NOMO-1 treated with DMSO at 0.1 percent for 48 hours (cell line): ENCODE measurements at regions not wholly inside any gene's neighbourhood (a gene's known extent, or its start where the extent isn't known, plus 50 kb on each side); places are given as distances from the start of the nearest gene placed in this dataset.

ENCODE experiments used
- DNase-seq: peaks from one replicate; lab custom pipeline; 2025; ENCODE audit not compliant: unreplicated experiment; lab: John Stamatoyannopoulos, UW

- DNase-seq = no peak
Measured at GRCh38 chr13:90531744-90532143, 815.7 kb upstream of the MIR17HG start.

DNA sequence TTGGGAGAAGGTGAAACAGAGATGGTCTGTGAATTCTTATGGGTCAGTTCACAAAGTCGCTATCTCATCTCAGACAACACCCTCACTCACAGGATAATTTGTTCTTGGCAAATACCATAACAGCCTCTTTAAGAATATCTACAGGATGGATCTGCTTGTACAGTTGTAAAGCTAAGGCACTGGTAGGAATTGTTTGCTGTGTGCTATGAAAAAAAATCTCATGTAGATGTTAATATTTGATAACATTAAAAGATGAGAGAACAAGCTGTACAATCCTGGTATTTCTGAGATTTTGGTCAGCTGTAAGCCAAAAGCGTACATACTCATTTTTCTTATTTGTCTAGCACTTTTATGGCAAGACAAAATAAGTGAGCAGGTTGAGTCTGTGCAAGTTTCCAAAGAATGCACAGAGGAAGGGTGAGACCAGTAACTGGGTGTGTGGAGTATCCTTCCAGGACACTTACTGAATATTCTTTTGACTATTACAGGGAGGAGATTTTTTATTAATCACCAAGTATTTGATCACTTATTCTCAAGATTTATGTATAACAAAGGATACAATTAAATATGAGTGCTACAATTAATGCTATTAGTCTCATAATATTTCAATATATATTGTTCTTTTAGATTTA is 814.5 kb upstream of the MIR17HG start:
- DNase-seq = no peak

DNA sequence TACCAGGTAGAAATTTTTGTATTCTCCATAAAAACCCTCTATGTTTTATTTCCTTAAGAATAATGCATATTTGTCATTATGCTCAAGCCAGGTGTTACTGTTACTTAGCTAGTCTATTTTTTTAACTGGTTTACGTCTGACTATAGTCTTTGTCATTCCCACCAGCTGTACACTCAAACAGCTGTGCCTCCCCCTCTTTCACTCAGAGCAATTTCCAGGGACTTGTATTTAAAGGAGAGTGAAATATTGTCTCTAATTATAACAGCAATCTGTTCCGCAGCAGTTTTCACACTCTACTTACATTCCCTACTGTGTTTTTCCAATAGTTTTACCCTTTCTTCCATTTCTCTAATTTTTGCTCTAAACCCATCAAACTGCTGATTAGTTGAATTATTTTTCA is 813.6 kb upstream of the MIR17HG start:
- no peak for DNase-seq

DNA sequence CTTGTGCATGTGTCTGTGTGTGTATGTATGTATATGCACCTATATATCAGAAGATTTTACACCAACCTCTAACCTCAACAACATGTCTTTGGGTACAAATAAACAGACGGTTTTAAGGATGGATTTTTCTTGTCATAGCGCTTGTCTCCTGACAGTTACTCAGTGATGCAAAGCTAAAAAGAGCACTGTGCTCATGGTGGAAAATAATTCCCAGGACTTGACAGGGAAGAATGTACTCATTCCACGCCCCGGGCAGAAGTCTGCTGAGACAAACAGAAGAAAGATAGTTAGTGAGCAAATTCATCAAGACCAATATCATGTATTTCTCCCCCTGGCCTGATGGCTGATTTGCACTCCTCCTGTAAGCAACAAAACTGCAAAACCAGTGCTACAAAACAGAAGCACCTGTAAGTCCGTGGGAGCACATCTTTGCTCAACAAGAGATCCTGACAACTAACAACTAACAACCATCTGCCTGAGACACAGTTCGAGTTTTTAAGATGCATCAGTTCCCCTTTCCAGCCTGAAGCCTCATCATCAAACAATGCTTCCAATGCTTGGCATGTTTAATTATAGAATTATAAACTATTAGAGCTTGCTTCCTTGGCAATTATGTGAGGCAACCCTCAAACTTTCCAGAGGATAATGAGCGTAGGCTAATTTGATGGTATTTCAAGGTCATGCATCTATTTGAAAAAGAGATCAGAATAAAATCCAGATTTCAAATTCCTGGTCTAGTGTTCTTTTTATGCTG is 812.7 kb upstream of the MIR17HG start:
- DNase-seq = no peak

DNA sequence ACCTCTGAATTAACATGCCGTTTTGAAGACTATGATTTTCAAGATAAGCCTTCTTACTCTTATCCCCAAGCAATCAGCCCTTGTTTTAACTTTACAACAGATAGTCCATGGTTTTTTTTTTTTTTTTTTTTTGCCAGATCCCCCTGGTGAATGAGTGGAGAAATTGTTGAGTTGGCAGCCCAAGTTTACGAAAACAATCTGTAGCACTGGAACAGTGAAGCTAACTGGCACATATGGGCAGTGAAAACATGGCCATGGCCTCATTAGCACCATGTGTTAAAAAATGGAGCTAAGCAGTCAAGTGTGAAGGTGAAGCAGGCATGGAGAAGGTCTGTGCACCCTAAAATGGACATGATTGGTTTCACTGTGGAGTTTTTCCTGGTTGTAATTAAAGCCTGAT is 812.1 kb upstream of the MIR17HG start:
- no peak for DNase-seq

DNA sequence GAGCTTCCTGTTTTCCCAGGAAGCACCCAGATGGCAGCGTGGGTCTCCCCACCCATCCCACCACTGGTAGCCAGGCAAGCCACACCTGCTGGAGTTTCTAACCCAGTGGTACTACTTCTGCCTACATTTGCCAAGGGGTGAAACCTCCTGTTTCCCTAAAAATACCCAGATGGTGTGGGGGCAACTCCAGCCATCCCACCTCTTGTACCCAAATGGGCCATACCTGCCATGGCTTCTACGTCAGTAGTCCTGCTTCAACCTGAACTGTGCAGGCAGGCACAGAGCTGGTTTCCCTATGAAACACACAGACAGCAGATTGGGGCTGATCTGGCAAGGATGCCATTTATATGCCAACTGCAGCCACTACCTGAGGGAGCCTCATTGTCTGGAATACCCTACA is 809.4 kb upstream of the MIR17HG start:
- no peak for DNase-seq

DNA sequence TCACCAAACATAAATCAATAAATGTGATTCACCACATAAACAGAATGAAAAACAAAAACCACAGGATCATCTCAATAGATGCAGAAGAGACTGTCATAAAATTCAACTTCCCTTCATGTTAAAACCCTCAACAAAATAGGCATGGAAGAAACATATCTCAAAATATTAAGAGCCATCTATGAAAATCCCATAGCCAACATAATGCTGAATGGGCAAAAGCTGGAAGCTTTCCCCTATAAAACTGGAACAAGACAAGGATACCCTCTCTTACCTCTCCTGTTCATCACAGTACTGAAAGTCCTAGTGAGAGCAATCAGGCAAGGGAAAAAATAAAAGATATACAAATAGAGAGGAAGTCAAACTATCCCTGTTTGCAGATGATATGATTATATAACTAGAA is 806.1 kb upstream of the MIR17HG start:
- DNase-seq = no peak

- DNase-seq = no peak
Measured at GRCh38 chr13:90542959-90543505, 804.5 kb upstream of the MIR17HG start.

DNA sequence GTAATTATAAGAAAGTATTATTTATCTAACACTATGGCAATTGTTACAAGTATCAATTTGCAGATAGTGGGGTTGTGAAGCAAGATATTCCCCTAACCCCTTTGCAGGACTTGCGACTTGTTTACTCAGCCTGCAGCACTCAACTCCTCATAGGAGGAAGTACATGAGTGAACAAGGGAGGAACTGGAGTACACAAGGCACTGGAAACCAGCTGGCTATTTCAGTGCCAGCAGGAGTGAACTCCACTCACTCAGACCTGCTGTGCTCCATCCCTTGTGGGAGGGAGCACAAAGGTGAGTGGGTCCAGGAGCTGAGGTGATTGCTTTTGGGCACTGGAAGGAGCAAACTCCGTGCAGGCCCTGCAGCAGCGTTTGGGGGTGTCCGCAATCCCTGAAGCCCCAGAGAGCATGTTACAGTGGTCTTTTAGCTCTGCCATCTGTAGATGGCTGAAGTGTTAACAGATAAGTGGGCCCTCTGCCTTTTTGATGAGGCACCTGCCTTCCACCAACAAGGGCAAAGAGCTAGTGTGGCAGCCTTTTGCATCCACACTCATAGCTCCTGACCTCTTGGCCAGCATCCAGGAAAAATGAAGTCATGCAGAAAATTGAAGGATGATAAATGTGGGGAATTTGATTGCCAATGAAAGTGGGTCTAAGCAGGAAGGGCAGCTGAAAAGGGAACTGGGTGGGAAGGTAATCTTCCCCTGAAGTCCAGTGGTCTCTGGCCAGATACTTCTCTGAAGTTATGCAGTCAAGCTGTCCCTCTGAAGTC is 802.2 kb upstream of the MIR17HG start:
- DNase-seq = no peak

- DNase-seq = no peak
Measured at GRCh38 chr13:90547272-90547790, 800.2 kb upstream of the MIR17HG start.

GRCh38 chr13:90551253-90551652 is 796.2 kb upstream of the MIR17HG start:
- no peak for DNase-seq

DNA sequence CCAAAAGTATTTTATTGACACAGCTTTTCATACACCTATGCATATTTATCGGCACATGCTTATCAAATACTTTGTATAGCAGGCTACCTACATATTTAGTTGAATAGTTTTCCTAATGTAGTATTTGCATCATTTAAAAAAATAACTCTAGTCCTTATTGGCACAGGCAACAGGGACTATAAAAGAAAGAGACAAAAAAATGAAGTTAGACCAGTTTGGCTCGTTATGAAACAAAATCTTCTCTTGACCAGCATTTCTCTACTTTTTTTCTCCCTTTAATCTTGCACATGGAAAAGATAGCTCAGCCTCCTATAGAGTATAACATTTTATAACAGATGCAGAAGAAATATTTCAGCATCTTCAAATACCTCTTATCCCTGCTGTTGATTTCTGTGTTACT is 794.8 kb upstream of the MIR17HG start:
- DNase-seq = no peak

DNA sequence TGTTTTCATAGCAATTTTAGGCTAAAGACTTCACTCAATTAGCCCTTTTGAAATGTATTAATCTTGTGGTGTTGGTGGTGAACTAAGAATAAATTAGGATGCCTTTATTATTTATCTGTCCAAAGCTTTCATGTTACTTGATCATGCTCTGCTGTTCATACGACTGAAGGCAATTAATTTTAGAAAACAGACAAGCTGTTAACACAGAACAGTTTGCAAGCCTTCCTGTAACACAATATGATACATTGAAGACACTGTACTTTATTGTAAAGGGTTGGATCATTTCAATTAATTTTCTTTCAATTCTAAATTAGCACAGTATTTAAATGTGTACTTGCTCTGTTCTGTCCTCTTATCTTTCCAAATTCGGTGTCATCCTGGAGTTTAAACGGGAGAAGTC is 794.3 kb upstream of the MIR17HG start:
- DNase-seq = no peak

- no peak for DNase-seq
Measured at GRCh38 chr13:90557626-90558025, 789.9 kb upstream of the MIR17HG start.

- DNase-seq = no peak
Measured at GRCh38 chr13:90562443-90562842, 785.0 kb upstream of the MIR17HG start.

GRCh38 chr13:90564096-90564495 is 783.4 kb upstream of the MIR17HG start:
- DNase-seq = no peak

- DNase-seq = no peak
Measured at GRCh38 chr13:90564566-90564965, 782.9 kb upstream of the MIR17HG start.

DNA sequence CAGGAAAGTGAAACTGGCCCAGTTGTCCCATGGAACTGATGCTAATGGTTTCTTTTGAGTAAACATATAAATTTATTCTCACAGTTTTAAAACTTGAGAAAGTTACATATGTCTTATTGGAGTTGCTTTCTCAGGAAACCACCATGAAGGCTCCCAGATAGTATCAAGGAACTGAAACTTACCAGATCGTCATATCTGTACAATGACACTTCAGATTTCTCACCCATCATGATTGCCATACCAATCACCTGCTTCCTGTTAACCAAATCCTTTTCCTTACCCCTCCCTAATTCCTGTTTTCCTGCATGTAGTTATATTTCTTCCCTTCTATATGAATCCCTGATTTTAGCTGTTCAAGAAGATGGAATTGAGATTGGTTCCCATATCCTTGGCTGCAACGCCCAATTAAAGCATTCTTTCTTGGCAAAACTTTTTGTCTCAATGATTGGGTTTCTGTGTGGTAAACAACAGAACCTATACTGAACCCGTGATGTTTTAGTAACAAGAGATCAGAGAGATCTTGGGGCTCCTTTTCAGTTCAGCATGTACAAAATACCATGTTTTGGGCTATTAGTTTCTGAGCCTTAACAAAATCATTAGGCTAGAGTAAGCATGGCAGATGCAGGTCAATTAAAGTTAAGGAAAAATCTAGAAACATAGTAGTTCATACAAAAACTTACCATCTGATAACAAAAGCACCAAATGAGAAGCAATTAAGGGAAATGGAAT is 781.3 kb upstream of the MIR17HG start:
- peak; percentile 9 for DNase-seq

- no peak for DNase-seq
Measured at GRCh38 chr13:90568165-90568564, 779.3 kb upstream of the MIR17HG start.

- DNase-seq = no peak
Measured at GRCh38 chr13:90576067-90576466, 771.4 kb upstream of the MIR17HG start.

DNA sequence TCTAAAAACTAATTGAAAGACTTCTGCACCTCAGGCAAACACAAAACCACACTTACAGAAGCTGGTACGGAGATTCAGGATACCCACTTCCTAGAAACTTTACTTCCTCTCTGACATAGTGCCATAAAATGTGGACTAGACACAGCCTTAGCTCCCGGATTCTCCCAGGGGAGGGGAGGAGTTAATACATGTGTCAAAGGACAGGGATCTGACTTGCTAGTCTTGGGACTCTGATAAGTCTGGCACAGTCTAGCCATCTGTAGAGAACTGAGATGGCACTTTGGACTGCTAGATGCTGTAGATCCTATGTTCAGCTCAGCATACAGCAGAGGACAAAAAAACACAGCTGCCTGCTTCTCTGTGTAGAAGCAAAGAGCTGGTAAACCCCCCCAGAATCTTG is 769.8 kb upstream of the MIR17HG start:
- no peak for DNase-seq
